IMR-90 (cell line): ENCODE measurements at regions not wholly inside any gene's neighbourhood (a gene's known extent, or its start where the extent isn't known, plus 50 kb on each side); places are given as distances from the start of the nearest gene placed in this dataset.

ENCODE experiments used
- ATAC-seq: fragments of 200-7000 bp; cut with Tn5 transposase; 2 replicates; pipeline ENCODE4 v1.9.1; 2020; ENCODE audit warnings: low read depth, mild to moderate bottlenecking, moderate library complexity
- BruUV-seq: library from RNA; stranded (reverse); fragments of 400-500 nt; replicated peaks from 2 replicates; lab custom pipeline; 2021; lab: Mats Ljungman, UMichigan
- CTCF ChIA-PET: fragments of 300-600 bp; formaldehyde crosslinking; extraction: SDS; loops from one replicate; lab custom pipeline; 2021; ENCODE audit warnings: antibody characterized with exemption; lab: Yijun Ruan, JAX
- POLR2A ChIA-PET: fragments of 300-600 bp; sonication (Branson Sonifier 250); formaldehyde crosslinking; loops from one replicate; lab custom pipeline; 2022; ENCODE audit warnings: antibody characterized with exemption; ENCODE audit not compliant: unreplicated experiment; lab: Charles Lee
- DNase-seq: peaks from one replicate; pipeline ENCODE4 v3.0.0; 2013
- H2AFZ ChIP-seq: replicated peaks from 2 replicates; pipeline ENCODE3; 2013; ENCODE audit warnings: low read length, mild to moderate bottlenecking; ENCODE audit not compliant: poor library complexity
- H2AK5ac ChIP-seq: 2 replicates; pipeline ENCODE4 v1.6.1; 2013; ENCODE audit warnings: low read depth, low read length, inconsistent platforms
- H2AK9ac ChIP-seq: replicated peaks from 2 replicates; pipeline ENCODE3; 2013; ENCODE audit warnings: mild to moderate bottlenecking, low read depth, low read length, moderate library complexity; ENCODE audit not compliant: poor library complexity
- H2BK120ac ChIP-seq: 2 replicates; pipeline ENCODE4 v1.6.1; 2013; ENCODE audit warnings: low read depth, low read length, inconsistent platforms
- H2BK15ac ChIP-seq: 3 replicates; pipeline ENCODE4 v1.6.1; 2013; ENCODE audit warnings: low read depth, low read length, inconsistent platforms
- H2BK20ac ChIP-seq: 2 replicates; pipeline ENCODE4 v1.6.1; 2013; ENCODE audit warnings: low read depth, mild to moderate bottlenecking, inconsistent platforms, low read length, moderate library complexity
- H2BK5ac ChIP-seq: 2 replicates; pipeline ENCODE4 v1.6.1; 2013; ENCODE audit warnings: mild to moderate bottlenecking, low read depth, low read length, inconsistent platforms; ENCODE audit not compliant: poor library complexity, severe bottlenecking
- H3K14ac ChIP-seq: replicated peaks from 2 replicates; pipeline ENCODE4 v1.6.1; 2013; ENCODE audit warnings: low read depth, low read length, inconsistent platforms
- H3K18ac ChIP-seq: 2 replicates; pipeline ENCODE4 v1.6.1; 2013; ENCODE audit warnings: low read depth, low read length, control low read depth
- H3K23ac ChIP-seq: 2 replicates; pipeline ENCODE4 v1.6.1; 2013; ENCODE audit warnings: low read depth, low read length, inconsistent platforms
- H3K27ac ChIP-seq: 2 replicates; pipeline ENCODE4 v1.5.1; 2013; ENCODE audit warnings: mild to moderate bottlenecking, control low read depth, low read length; ENCODE audit not compliant: insufficient read depth
- H3K27me3 ChIP-seq: 2 replicates; pipeline ENCODE4 v1.6.1; 2013; ENCODE audit warnings: low read length; ENCODE audit not compliant: control insufficient read depth, insufficient read depth
- H3K36me3 ChIP-seq: 2 replicates; pipeline ENCODE4 v1.6.1; 2013; ENCODE audit warnings: low read length, mixed read lengths; ENCODE audit not compliant: control insufficient read depth, insufficient read depth
- H3K4ac ChIP-seq: 2 replicates; pipeline ENCODE4 v1.6.1; 2013; ENCODE audit warnings: low read depth, low read length, inconsistent platforms
- H3K4me1 ChIP-seq: 2 replicates; pipeline ENCODE4 v1.6.1; 2013; ENCODE audit warnings: low read length, mixed read lengths; ENCODE audit not compliant: control insufficient read depth, insufficient read depth
- H3K4me2 ChIP-seq: 2 replicates; pipeline ENCODE4 v1.6.1; 2013; ENCODE audit warnings: low read depth, mild to moderate bottlenecking, control low read depth, low read length, moderate library complexity
- H3K4me3 ChIP-seq: 2 replicates; pipeline ENCODE4 v1.5.1; 2013; ENCODE audit warnings: low read depth, mild to moderate bottlenecking, control low read depth, low read length, moderate library complexity; ENCODE audit not compliant: insufficient read depth
- H3K56ac ChIP-seq: 2 replicates; pipeline ENCODE4 v1.6.1; 2013; ENCODE audit warnings: low read length, inconsistent platforms; ENCODE audit not compliant: insufficient read depth; ENCODE audit errors: extremely low read depth
- H3K79me1 ChIP-seq, 2 experiments: 2 replicates each; pipeline ENCODE4 v1.6.1; 2013; ENCODE audit warnings: low read length in 2 of 2, inconsistent platforms in 1 of 2, low read depth in 1 of 2
- H3K9ac ChIP-seq: 2 replicates; pipeline ENCODE4 v1.6.1; 2013; ENCODE audit warnings: low read depth, low read length, control low read depth
- H3K9me1 ChIP-seq: 2 replicates; pipeline ENCODE4 v1.6.1; 2013; ENCODE audit warnings: low read length, inconsistent platforms; ENCODE audit not compliant: insufficient read depth
- H3K9me3 ChIP-seq: 2 replicates; pipeline ENCODE4 v1.6.1; 2013; ENCODE audit warnings: low read length; ENCODE audit not compliant: control insufficient read depth, insufficient read depth
- H4K20me1 ChIP-seq: 2 replicates; pipeline ENCODE4 v1.6.1; 2013; ENCODE audit warnings: low read length, inconsistent platforms; ENCODE audit not compliant: insufficient read depth
- H4K5ac ChIP-seq: 2 replicates; pipeline ENCODE4 v1.6.1; 2013; ENCODE audit warnings: mild to moderate bottlenecking, low read depth, low read length, control low read depth
- H4K8ac ChIP-seq, 2 experiments: 2 replicates each; pipeline ENCODE4 v1.6.1; 2013; ENCODE audit warnings: low read depth in 2 of 2, low read length in 2 of 2, control low read depth in 1 of 2, inconsistent platforms in 1 of 2
- H4K91ac ChIP-seq: 2 replicates; pipeline ENCODE4 v1.6.1; 2013; ENCODE audit warnings: low read depth, low read length, inconsistent platforms; ENCODE audit not compliant: insufficient read depth
- CEBPB ChIP-seq: IDR thresholded peaks from 2 replicates; pipeline ENCODE4 v1.6.1; 2012; ENCODE audit warnings: low read depth, low read length, improper control_type of control experiment
- CHD1 ChIP-seq: IDR thresholded peaks from 2 replicates; pipeline ENCODE4 v1.6.1; 2012; ENCODE audit warnings: low read depth, low read length, improper control_type of control experiment
- ELK1 ChIP-seq: fragments of 150-350 bp; IDR thresholded peaks from 2 replicates; pipeline ENCODE4 v1.6.1; 2016; ENCODE audit warnings: low read depth, mild to moderate bottlenecking, low read length, moderate library complexity, borderline replicate concordance
- MAFK ChIP-seq: IDR thresholded peaks from 2 replicates; pipeline ENCODE4 v1.6.1; 2012; ENCODE audit warnings: low read depth, low read length, improper control_type of control experiment
- MAZ ChIP-seq: IDR thresholded peaks from 2 replicates; pipeline ENCODE4 v1.6.1; 2012; ENCODE audit warnings: low read depth, mild to moderate bottlenecking, low read length, improper control_type of control experiment, moderate library complexity, borderline replicate concordance
- NFE2L2 ChIP-seq: fragments of 150-350 bp; IDR thresholded peaks from 2 replicates; pipeline ENCODE4 v1.6.1; 2016; ENCODE audit warnings: low read depth, mild to moderate bottlenecking, low read length
- POLR2A ChIP-seq: IDR thresholded peaks from 2 replicates; pipeline ENCODE4 v1.6.1; 2012; ENCODE audit warnings: mild to moderate bottlenecking, low read depth, low read length
- RAD21 ChIP-seq: IDR thresholded peaks from 2 replicates; pipeline ENCODE4 v1.6.1; 2012; ENCODE audit warnings: low read length, improper control_type of control experiment
- RCOR1 ChIP-seq: IDR thresholded peaks from 2 replicates; pipeline ENCODE4 v1.6.1; 2012; ENCODE audit warnings: mild to moderate bottlenecking, low read length, improper control_type of control experiment; ENCODE audit not compliant: insufficient replicate concordance
- SMC3 ChIP-seq: fragments of 150-350 bp; IDR thresholded peaks from 2 replicates; pipeline ENCODE4 v1.6.1; 2016; ENCODE audit warnings: low read depth, mild to moderate bottlenecking, antibody characterized with exemption, low read length, moderate library complexity
- USF2 ChIP-seq: fragments of 150-350 bp; IDR thresholded peaks from 2 replicates; pipeline ENCODE4 v1.6.1; 2017; ENCODE audit warnings: mild to moderate bottlenecking, antibody characterized with exemption, low read length, low read depth
- WGBS, 2 experiments: methylation state at CpG; one replicate each; pipeline versions ENCODE4 v1.1.5 to v1.1.7; 2013; ENCODE audit warnings: missing lambda C conversion rate in 2 of 2; ENCODE audit not compliant: insufficient read length in 1 of 2; ENCODE audit errors: extremely low coverage in 2 of 2; 5-methylcytosine and 5-hydroxymethylcytosine counted together
- dilution Hi-C: fragments of 300-500 bp; cut with HindIII; formaldehyde crosslinking; loops from one replicate; pipeline ENCODE4 v1.14.3; 2018; ENCODE audit warnings: low sequenced_read_pairs; ENCODE audit not compliant: unreplicated experiment
- in situ Hi-C: fragments of 300-500 bp; cut with MboI; formaldehyde crosslinking; loops from 3 replicates; pipeline ENCODE4 v1.14.3; 2019; ENCODE audit warnings: low sequenced_read_pairs, inconsistent platforms, mixed read lengths
- intact Hi-C: fragments of 100-400 bp; cut with micrococcal nuclease; formaldehyde crosslinking; loops from 2 replicates; pipeline ENCODE4 v1.10.0; 2022
- TF ChIP-seq, protein P1 (sequence below): conservative IDR thresholded peaks from 2 replicates; pipeline ENCODE4 v1.5.1; 2012; ENCODE audit warnings: mild to moderate bottlenecking, low read depth, low read length, improper control_type of control experiment

- Histone ChIP-seq H2BK5ac (no peak overlapping the region), H3K4me1 (no peaks in the 10 kb centered on the region), H4K91ac (no peak overlapping the region), H4K5ac (no peak overlapping the region), H2AFZ (no peak overlapping the region), H3K27ac (no peak overlapping the region), H2BK120ac (no peak overlapping the region), H4K8ac (no peak overlapping the region), H2AK9ac (no peak overlapping the region), H3K9me1 (no peaks in the 10 kb centered on the region), H3K9me3 (no peaks in the 10 kb centered on the region), H4K20me1 (no peaks in the 10 kb centered on the region), H3K4me3 (no peak overlapping the region), H3K36me3 (no peaks in the 10 kb centered on the region), H2AK5ac (no peak overlapping the region), H3K18ac (no peak overlapping the region), H2BK20ac (no peak overlapping the region), H3K27me3 (peaks cover 1% of the 10 kb centered on the region; the same call in 1 of the 2 replicates), H3K4ac (no peak overlapping the region), H3K9ac (no peak overlapping the region), H3K56ac (no peak overlapping the region), H3K14ac (no peak overlapping the region), H3K23ac (no peak overlapping the region), H2BK15ac (no peak overlapping the region), H3K79me1 (no peaks in the 10 kb centered on the region), H3K4me2 (no peak overlapping the region)
- in situ Hi-C loops (no loop called here), dilution Hi-C loops (no loop called here), intact Hi-C loops (no loop called here)
- DNase-seq (no peak), ATAC-seq (no peak)
- POLR2A ChIA-PET: no interaction called here
- BruUV-seq: no TSS peak
- WGBS, 2 experiments: no CpG with 5 or more reads among the region's 1 CpG
- TF ChIP-seq CEBPB (no peak), POLR2A (no peak), RAD21 (no peak), NFE2L2 (no peak), ELK1 (no peak), USF2 (no peak), MAZ (no peak), MAFK (no peak), RCOR1 (no peak), SMC3 (no peak), CHD1 (no peak)
- TF ChIP-seq, protein P1, sequence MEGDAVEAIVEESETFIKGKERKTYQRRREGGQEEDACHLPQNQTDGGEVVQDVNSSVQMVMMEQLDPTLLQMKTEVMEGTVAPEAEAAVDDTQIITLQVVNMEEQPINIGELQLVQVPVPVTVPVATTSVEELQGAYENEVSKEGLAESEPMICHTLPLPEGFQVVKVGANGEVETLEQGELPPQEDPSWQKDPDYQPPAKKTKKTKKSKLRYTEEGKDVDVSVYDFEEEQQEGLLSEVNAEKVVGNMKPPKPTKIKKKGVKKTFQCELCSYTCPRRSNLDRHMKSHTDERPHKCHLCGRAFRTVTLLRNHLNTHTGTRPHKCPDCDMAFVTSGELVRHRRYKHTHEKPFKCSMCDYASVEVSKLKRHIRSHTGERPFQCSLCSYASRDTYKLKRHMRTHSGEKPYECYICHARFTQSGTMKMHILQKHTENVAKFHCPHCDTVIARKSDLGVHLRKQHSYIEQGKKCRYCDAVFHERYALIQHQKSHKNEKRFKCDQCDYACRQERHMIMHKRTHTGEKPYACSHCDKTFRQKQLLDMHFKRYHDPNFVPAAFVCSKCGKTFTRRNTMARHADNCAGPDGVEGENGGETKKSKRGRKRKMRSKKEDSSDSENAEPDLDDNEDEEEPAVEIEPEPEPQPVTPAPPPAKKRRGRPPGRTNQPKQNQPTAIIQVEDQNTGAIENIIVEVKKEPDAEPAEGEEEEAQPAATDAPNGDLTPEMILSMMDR: no peak
- CTCF ChIA-PET: no interaction called here
These were observed 63.5 kb upstream of the PPM1H start for GRCh38 chr12:62998454-62998853.
